HCT116 (cell line): ENCODE measurements at regions not wholly inside any gene's neighbourhood (a gene's known extent, or its start where the extent isn't known, plus 50 kb on each side); places are given as distances from the start of the nearest gene placed in this dataset.

Source experiments
- ATAC-seq: fragments of 200-7000 bp; cut with Tn5 transposase; 2 replicates; pipeline ENCODE4 v1.9.1; 2020; ENCODE audit warnings: mild to moderate bottlenecking, moderate library complexity
- BruUV-seq: library from RNA; stranded (reverse); fragments of 400-500 nt; replicated peaks from 2 replicates; lab custom pipeline; 2021; lab: Mats Ljungman, UMichigan
- CTCF ChIA-PET: fragments of 300-600 bp; sonication (Branson Sonifier 250); formaldehyde crosslinking; loops from one replicate; lab custom pipeline; 2021; ENCODE audit warnings: antibody characterized with exemption; lab: Charles Lee
- POLR2A ChIA-PET: fragments of 300-600, 350-600 bp; sonication (Branson Sonifier 250); formaldehyde crosslinking; loops from one replicate; lab custom pipeline; 2021; ENCODE audit warnings: antibody characterized with exemption; lab: Charles Lee
- RAD21 ChIA-PET, 2 experiments: fragments of 300-600 bp; sonication (Branson Sonifier 250); formaldehyde crosslinking; loops; one replicate each; lab custom pipeline; 2023; ENCODE audit warnings: low total read pairs in 2 of 2; ENCODE audit not compliant: uncharacterized antibody in 2 of 2, unreplicated experiment in 2 of 2, low non-redundant PET in 1 of 2; lab: Charles Lee
- DNase-seq: peaks from one replicate; pipeline ENCODE4 v3.0.0-alpha.2; 2010; ENCODE audit warnings: low read depth, low spot score
- H2AFZ ChIP-seq: fragments of 200-600 bp; shearing (Covaris generic), sonication (generic); 2 replicates; pipeline ENCODE4 v1.6.1; 2017; ENCODE audit warnings: low read depth, mixed run types, mixed read lengths, antibody characterized with exemption, low read length; ENCODE audit not compliant: poor library complexity, severe bottlenecking
- H3K27ac ChIP-seq: 2 replicates; pipeline ENCODE4 v1.5.1; 2012; ENCODE audit warnings: low read depth, low read length
- H3K27me3 ChIP-seq: fragments of 200-600 bp; sonication (generic); 2 replicates; pipeline ENCODE4 v1.6.1; 2016; ENCODE audit warnings: mixed run types, low read length, mixed read lengths; ENCODE audit not compliant: insufficient read depth
- H3K36me3 ChIP-seq, 2 experiments: fragments of 200-500 bp in 1 of 2; fragments of 200-600 bp in 1 of 2; sonication (Bioruptor generic) in 1 of 2; sonication (generic) in 1 of 2; 2 replicates each; pipeline versions ENCODE4 v1.5.1 to v1.6.1; 2014 to 2016; ENCODE audit warnings: low read length in 2 of 2, inconsistent platforms in 1 of 2, mixed read lengths in 1 of 2, mixed run types in 1 of 2; ENCODE audit not compliant: insufficient read depth in 2 of 2, control insufficient read depth in 1 of 2
- H3K4me1 ChIP-seq, 2 experiments: fragments of 200-600 bp in 1 of 2; sonication (generic) in 1 of 2; 2 replicates each; pipeline versions ENCODE4 v1.5.1 to v1.6.1; 2012 to 2017; ENCODE audit warnings: low read length in 2 of 2, inconsistent platforms in 1 of 2, mild to moderate bottlenecking in 1 of 2, mixed read lengths in 1 of 2, mixed run types in 1 of 2, moderate library complexity in 1 of 2; ENCODE audit not compliant: insufficient read depth in 2 of 2, control insufficient read depth in 1 of 2
- H3K4me2 ChIP-seq: fragments of 200-600 bp; sonication (generic); 2 replicates; pipeline ENCODE4 v1.6.1; 2017; ENCODE audit warnings: mixed run types, low read length, mixed read lengths
- H3K4me3 ChIP-seq, 2 experiments: fragments of 200-600 bp in 1 of 2; sonication (generic) in 1 of 2; replicated peaks in 1 of 2; 2 replicates each; pipeline ENCODE4 v1.5.1; 2011 to 2016; ENCODE audit warnings: low read length in 2 of 2, control low read depth in 1 of 2, low read depth in 1 of 2, mild to moderate bottlenecking in 1 of 2, mixed read lengths in 1 of 2, mixed run types in 1 of 2
- H3K79me2 ChIP-seq: fragments of 200-600 bp; sonication (generic); 2 replicates; pipeline ENCODE4 v1.6.1; 2017; ENCODE audit warnings: mild to moderate bottlenecking, mixed run types, low read length, moderate library complexity, mixed read lengths; ENCODE audit not compliant: insufficient read depth
- H3K9ac ChIP-seq: fragments of 200-600 bp; sonication (generic); 2 replicates; pipeline ENCODE4 v1.6.1; 2016; ENCODE audit warnings: low read length, mixed read lengths
- H3K9me2 ChIP-seq: fragments of 200-600 bp; sonication (generic), shearing (Covaris generic); 2 replicates; pipeline ENCODE4 v1.6.1; 2017; ENCODE audit warnings: mixed run types, mild to moderate bottlenecking, moderate library complexity; ENCODE audit not compliant: insufficient read depth
- H3K9me3 ChIP-seq, 2 experiments: fragments of 200-500 bp in 1 of 2; fragments of 200-600 bp in 1 of 2; sonication (Bioruptor generic) in 1 of 2; sonication (generic) in 1 of 2; 2 replicates each; pipeline ENCODE4 v1.6.1; 2014 to 2017; ENCODE audit warnings: low read length in 2 of 2, mixed read lengths in 2 of 2, inconsistent platforms in 1 of 2, low read depth in 1 of 2, mild to moderate bottlenecking in 1 of 2, mixed run types in 1 of 2, moderate library complexity in 1 of 2; ENCODE audit not compliant: control insufficient read depth in 1 of 2, insufficient read depth in 1 of 2
- H4K20me1 ChIP-seq: fragments of 200-600 bp; sonication (generic), shearing (Covaris generic); 2 replicates; pipeline ENCODE4 v1.6.1; 2017; ENCODE audit warnings: mixed run types, mild to moderate bottlenecking, moderate library complexity; ENCODE audit not compliant: insufficient read depth
- CEBPB ChIP-seq: IDR thresholded peaks from 2 replicates; pipeline ENCODE4 v1.6.1; 2012; ENCODE audit warnings: low read depth
- CTCF ChIP-seq, 3 experiments: fragments of 200-600 bp in 1 of 3; sonication (generic) in 1 of 3; IDR thresholded peaks in 2 of 3; conservative IDR thresholded peaks in 1 of 3; 2 replicates each; pipeline ENCODE4 v1.5.1; 2012 to 2017; ENCODE audit warnings: low read depth in 2 of 3, low read length in 2 of 3, antibody characterized with exemption in 1 of 3, borderline replicate concordance in 1 of 3, control low read depth in 1 of 3, mild to moderate bottlenecking in 1 of 3, mixed read lengths in 1 of 3, mixed run types in 1 of 3, moderate library complexity in 1 of 3; ENCODE audit not compliant: insufficient read depth in 1 of 3
- EGR1 ChIP-seq: IDR thresholded peaks from 2 replicates; pipeline ENCODE4 v1.6.1; 2012; ENCODE audit warnings: low read depth
- ELF1 ChIP-seq: IDR thresholded peaks from 2 replicates; pipeline ENCODE4 v1.6.1; 2012; ENCODE audit warnings: low read depth, borderline replicate concordance
- EZH2 ChIP-seq: fragments of 200-600 bp; sonication (generic); IDR thresholded peaks from 2 replicates; pipeline ENCODE4 v1.6.1; 2017; ENCODE audit warnings: antibody characterized with exemption, mixed run types
- FOSL1 ChIP-seq: IDR thresholded peaks from 2 replicates; pipeline ENCODE4 v1.6.1; 2012; ENCODE audit warnings: low read depth
- POLR2AphosphoS5 ChIP-seq: IDR thresholded peaks from 2 replicates; pipeline ENCODE4 v1.6.1; 2011; ENCODE audit warnings: mild to moderate bottlenecking, low read depth, low read length, moderate library complexity
- RAD21 ChIP-seq: IDR thresholded peaks from 2 replicates; pipeline ENCODE4 v1.6.1; 2012; ENCODE audit warnings: low read depth, mild to moderate bottlenecking
- REST ChIP-seq: IDR thresholded peaks from 2 replicates; pipeline ENCODE4 v1.6.1; 2012; ENCODE audit warnings: low read depth
- SP1 ChIP-seq: IDR thresholded peaks from 2 replicates; pipeline ENCODE4 v1.6.1; 2012; ENCODE audit warnings: low read depth
- ZFX ChIP-seq: fragments of 450-650 bp; IDR thresholded peaks from 2 replicates; pipeline ENCODE4 v1.6.1; 2017
- ZNF274 ChIP-seq: fragments of 200-500 bp; sonication (Bioruptor generic); IDR thresholded peaks from 2 replicates; pipeline ENCODE4 v1.6.1; 2014; ENCODE audit warnings: mild to moderate bottlenecking, low read depth, low read length, inconsistent platforms
- intact Hi-C: fragments of 100-400 bp; cut with micrococcal nuclease; formaldehyde crosslinking; loops from 2 replicates; pipeline ENCODE4 v1.10.0; 2022
- TF ChIP-seq, protein P1 (sequence below): IDR thresholded peaks from 2 replicates; pipeline ENCODE4 v1.6.1; 2011; ENCODE audit warnings: mild to moderate bottlenecking, low read length, moderate library complexity; ENCODE audit not compliant: insufficient replicate concordance; ENCODE audit errors: extremely low read depth
- TF ChIP-seq, protein P2 (sequence below): IDR thresholded peaks from 2 replicates; pipeline ENCODE4 v1.6.1; 2012

DNA sequence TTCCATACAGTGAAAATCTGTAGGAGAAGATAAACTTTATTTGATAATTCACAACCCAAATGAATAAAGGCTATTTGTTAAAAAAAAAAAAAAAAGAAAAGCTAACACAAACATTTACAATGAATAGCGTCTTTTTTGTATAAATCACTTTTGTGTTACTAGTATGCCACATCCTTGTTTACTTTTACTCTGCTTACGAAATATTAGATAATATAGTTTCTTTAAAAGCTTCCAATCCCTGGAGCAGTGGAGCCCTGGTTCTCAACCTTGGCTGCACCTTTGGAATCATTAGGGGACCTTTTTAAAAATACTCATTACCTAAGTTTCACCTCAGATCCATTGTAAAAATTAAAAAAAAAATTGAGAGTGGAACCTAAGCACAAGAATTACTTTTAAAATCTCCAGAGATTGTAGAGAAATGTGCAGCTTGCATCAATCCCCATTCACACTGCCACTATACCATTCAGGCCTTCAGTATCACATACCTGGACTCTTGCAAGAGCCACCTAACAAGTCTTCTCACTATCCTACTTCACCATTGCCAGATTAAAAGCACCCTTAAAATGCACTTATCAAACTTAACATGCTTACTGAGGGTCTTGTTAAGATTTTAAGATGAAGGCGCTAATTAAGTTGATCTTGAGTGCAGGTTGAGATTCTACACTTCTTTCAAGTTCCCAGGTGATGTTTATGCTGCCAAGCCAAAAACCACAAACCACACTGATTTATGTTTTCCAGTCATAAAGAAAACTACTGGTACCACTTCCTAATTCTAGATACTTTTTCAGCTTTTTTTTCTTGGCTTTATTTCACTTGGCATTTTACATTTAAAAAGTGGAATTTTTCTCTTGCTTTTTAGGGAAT is 59.7 kb upstream of the ZC3H15 start:
- intact Hi-C loops, result no loop called here
- RAD21 ChIA-PET, result no interaction called here

More for the DNA sequence above, 59.7 kb upstream of the ZC3H15 start:
- Histone ChIP-seq H3K79me2 (no peaks in the 10 kb centered on the region), H3K4me3 (no peak overlapping the region), H3K9me2 (no peaks in the 10 kb centered on the region), H2AFZ (no peak overlapping the region), H3K27ac (no peak overlapping the region), H3K9ac (no peak overlapping the region), H3K4me1 (no peaks in the 10 kb centered on the region), H3K36me3 (no peaks in the 10 kb centered on the region), H3K9me3 (no peaks in the 10 kb centered on the region), H4K20me1 (no peaks in the 10 kb centered on the region), H3K4me2 (no peak overlapping the region), H3K27me3 (no peaks in the 10 kb centered on the region)
- CTCF ChIA-PET, result no interaction called here
- TF ChIP-seq FOSL1 (no peak), REST (no peak), RAD21 (no peak), ZNF274 (no peak), CTCF (IDR thresholded peaks at IDR 0.05 in 2 of 3, conservative IDR thresholded peaks at IDR 0.05 in 1 of 3; ENCODE audit: borderline replicate concordance in 1 of 3, insufficient read depth in 1 of 3, low read depth in 2 of 3, low read length in 2 of 3) (no peak), ELF1 (no peak), SP1 (no peak), POLR2AphosphoS5 (no peak), EGR1 (no peak), EZH2 (no peak), CEBPB (no peak), ZFX (no peak)
- TF ChIP-seq, protein P1, sequence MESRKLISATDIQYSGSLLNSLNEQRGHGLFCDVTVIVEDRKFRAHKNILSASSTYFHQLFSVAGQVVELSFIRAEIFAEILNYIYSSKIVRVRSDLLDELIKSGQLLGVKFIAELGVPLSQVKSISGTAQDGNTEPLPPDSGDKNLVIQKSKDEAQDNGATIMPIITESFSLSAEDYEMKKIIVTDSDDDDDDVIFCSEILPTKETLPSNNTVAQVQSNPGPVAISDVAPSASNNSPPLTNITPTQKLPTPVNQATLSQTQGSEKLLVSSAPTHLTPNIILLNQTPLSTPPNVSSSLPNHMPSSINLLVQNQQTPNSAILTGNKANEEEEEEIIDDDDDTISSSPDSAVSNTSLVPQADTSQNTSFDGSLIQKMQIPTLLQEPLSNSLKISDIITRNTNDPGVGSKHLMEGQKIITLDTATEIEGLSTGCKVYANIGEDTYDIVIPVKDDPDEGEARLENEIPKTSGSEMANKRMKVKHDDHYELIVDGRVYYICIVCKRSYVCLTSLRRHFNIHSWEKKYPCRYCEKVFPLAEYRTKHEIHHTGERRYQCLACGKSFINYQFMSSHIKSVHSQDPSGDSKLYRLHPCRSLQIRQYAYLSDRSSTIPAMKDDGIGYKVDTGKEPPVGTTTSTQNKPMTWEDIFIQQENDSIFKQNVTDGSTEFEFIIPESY, result no peak
- TF ChIP-seq, protein P2, sequence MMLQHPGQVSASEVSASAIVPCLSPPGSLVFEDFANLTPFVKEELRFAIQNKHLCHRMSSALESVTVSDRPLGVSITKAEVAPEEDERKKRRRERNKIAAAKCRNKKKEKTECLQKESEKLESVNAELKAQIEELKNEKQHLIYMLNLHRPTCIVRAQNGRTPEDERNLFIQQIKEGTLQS, result no peak
- DNase-seq (no peak), ATAC-seq (no peak)
- POLR2A ChIA-PET, result no interaction called here
- BruUV-seq, result no TSS peak
